ENCODE measurements at regions not wholly inside any gene's neighbourhood (a gene's known extent, or its start where the extent isn't known, plus 50 kb on each side); places are given as distances from the start of the nearest gene placed in this dataset.

GRCh38 chr3:189466004-189466403 lies 165.2 kb upstream of the TP63 start:
- H3K4me3 ChIP-seq, result no peak overlapping the region
- no peaks in the 10 kb centered on the region for H3K36me3 ChIP-seq
- H3K27ac ChIP-seq, result no peak overlapping the region
- WGBS, 2 donors (ENCODE audit: low coverage in 1 of 2), result 67 to 83% methylated on average over 1 to 2 of the region's 2 CpGs
- TF ChIP-seq EP300 (IDR thresholded peaks at IDR 0.05) (no peak), CTCF (IDR thresholded peaks at IDR 0.05) (no peak), POLR2AphosphoS5 (IDR thresholded peaks at IDR 0.05) (no peak), POLR2A (IDR thresholded peaks at IDR 0.05) (no peak)
- H3K27me3 ChIP-seq, result no peaks in the 10 kb centered on the region
- H3K9me3 ChIP-seq, result peaks cover 0 to 8% (median 0%) of the 10 kb centered on the region in 3 donors
- ATAC-seq, result no peak
- no peaks in the 10 kb centered on the region for H3K4me1 ChIP-seq

GRCh38 chr3:189467451-189467850 lies 163.7 kb upstream of the TP63 start:
- no peak overlapping the region for H3K4me3 ChIP-seq
- no peaks in the 10 kb centered on the region for H3K27me3 ChIP-seq
- peaks cover 0 to 6% (median 0%) of the 10 kb centered on the region in 3 donors for H3K9me3 ChIP-seq
- TF ChIP-seq POLR2AphosphoS5 (IDR thresholded peaks at IDR 0.05) (no peak), POLR2A (IDR thresholded peaks at IDR 0.05) (no peak), EP300 (IDR thresholded peaks at IDR 0.05) (no peak), CTCF (IDR thresholded peaks at IDR 0.05) (no peak)
- H3K4me1 ChIP-seq, result no peaks in the 10 kb centered on the region
- 48 to 93% methylated on average over 2 of the region's 2 CpGs for WGBS, 2 donors (ENCODE audit: low coverage in 1 of 2)
- no peak overlapping the region for H3K27ac ChIP-seq
- ATAC-seq, result no peak
- no peaks in the 10 kb centered on the region for H3K36me3 ChIP-seq

- Histone ChIP-seq H3K27me3 (no peaks in the 10 kb centered on the region), H3K9me3 (no peaks in the 10 kb centered on the region), H3K4me1 (no peaks in the 10 kb centered on the region), H3K36me3 (no peaks in the 10 kb centered on the region), H3K4me3 (no peak overlapping the region), H3K27ac (no peak overlapping the region)
- TF ChIP-seq POLR2AphosphoS5 (IDR thresholded peaks at IDR 0.05) (no peak), EP300 (IDR thresholded peaks at IDR 0.05) (no peak), POLR2A (IDR thresholded peaks at IDR 0.05) (no peak), CTCF (IDR thresholded peaks at IDR 0.05) (no peak)
- WGBS, 2 donors (ENCODE audit: low coverage in 1 of 2), result 62 to 87% methylated on average over 2 of the region's 2 CpGs
- no peak for ATAC-seq
Observed at GRCh38 chr3:189474944-189475343, 156.2 kb upstream of the TP63 start.

GRCh38 chr3:189477614-189478013 lies 153.6 kb upstream of the TP63 start:
- Histone ChIP-seq H3K36me3 (no peaks in the 10 kb centered on the region), H3K4me1 (no peaks in the 10 kb centered on the region), H3K4me3 (no peak overlapping the region), H3K27ac (no peak overlapping the region), H3K9me3 (no peaks in the 10 kb centered on the region), H3K27me3 (no peaks in the 10 kb centered on the region)
- TF ChIP-seq POLR2AphosphoS5 (IDR thresholded peaks at IDR 0.05), result no peak
- ATAC-seq, result no peak
- 80 to 100% methylated on average over 1 of the region's 5 CpGs for WGBS, 2 donors (ENCODE audit: low coverage in 1 of 2)

- no peak overlapping the region for H3K4me3 ChIP-seq
- no peaks in the 10 kb centered on the region for H3K36me3 ChIP-seq
- peaks cover 0 to 4% (median 0%) of the 10 kb centered on the region in 3 donors for H3K9me3 ChIP-seq
- H3K4me1 ChIP-seq, result no peaks in the 10 kb centered on the region
- H3K27ac ChIP-seq, result no peak overlapping the region
- no peaks in the 10 kb centered on the region for H3K27me3 ChIP-seq
- TF ChIP-seq POLR2AphosphoS5 (IDR thresholded peaks at IDR 0.05), result no peak
- no peak for TF ChIP-seq POLR2A (IDR thresholded peaks at IDR 0.05)
- no peak for TF ChIP-seq CTCF (IDR thresholded peaks at IDR 0.05)
- no peak for TF ChIP-seq EP300 (IDR thresholded peaks at IDR 0.05)
- ATAC-seq, result no peak
- 47 to 55% methylated on average over 2 of the region's 2 CpGs for WGBS, 2 donors (ENCODE audit: low coverage in 1 of 2)
Observed at GRCh38 chr3:189486556-189486955, 144.6 kb upstream of the TP63 start.

Data from gastroesophageal sphincter (tissue), 4 donors.